Stimulated activated memory B cell treated with anti-CD40 and anti-IgM and Interleukin-4, amounts not matched to agents 10 μg/mL and 1 μg/mL and 100 μg/mL, for 72 hours (primary cell): ENCODE measurements at regions not wholly inside any gene's neighbourhood (a gene's known extent, or its start where the extent isn't known, plus 50 kb on each side); places are given as distances from the start of the nearest gene placed in this dataset.
"Not testable (repeated sequence)": the region's sequence is repeated elsewhere in the genome, so short reads cannot be mapped to it uniquely, and the experiment has no call there.

ENCODE experiments used
- ATAC-seq: fragments of 150-1000 bp; cut with Tn5 transposase; 2 replicates; pipeline ENCODE4 v1.10.0; 2021
- H3K27ac Mint-ChIP-seq: one replicate; pipeline ENCODE4 v1.8.0; 2022; ENCODE audit warnings: mild to moderate bottlenecking, mixed read lengths
- H3K27me3 Mint-ChIP-seq: one replicate; pipeline ENCODE4 v1.8.0; 2022; ENCODE audit warnings: mixed read lengths
- H3K36me3 Mint-ChIP-seq: one replicate; pipeline ENCODE4 v1.8.0; 2022; ENCODE audit warnings: mixed read lengths
- H3K4me1 Mint-ChIP-seq: one replicate; pipeline ENCODE4 v1.8.0; 2022; ENCODE audit warnings: mixed read lengths
- H3K4me3 Mint-ChIP-seq: one replicate; pipeline ENCODE4 v1.8.0; 2022; ENCODE audit warnings: mild to moderate bottlenecking, moderate library complexity, mixed read lengths
- H3K9me3 Mint-ChIP-seq: one replicate; pipeline ENCODE4 v1.8.0; 2022; ENCODE audit warnings: mixed read lengths

- Mint-ChIP-seq H3K27me3 (peaks cover 36% of the 10 kb centered on the region), H3K36me3 (peaks cover 10% of the 10 kb centered on the region), H3K27ac (no peak overlapping the region), H3K9me3 (peaks cover 14% of the 10 kb centered on the region), H3K4me1 (peaks cover 8% of the 10 kb centered on the region), H3K4me3 (no peak overlapping the region)
- ATAC-seq: no peak
Measured at GRCh38 chr16:10232757-10233156, 50.5 kb upstream of the GRIN2A start.

GRCh38 chr16:10239640-10240039, 57.4 kb upstream of the GRIN2A start:
- Mint-ChIP-seq H3K4me1 (peaks cover 12% of the 10 kb centered on the region), H3K4me3 (no peak overlapping the region), H3K36me3 (no peaks in the 10 kb centered on the region), H3K27me3 (peaks cover 14% of the 10 kb centered on the region), H3K9me3 (no peaks in the 10 kb centered on the region), H3K27ac (no peak overlapping the region)
- ATAC-seq: no peak

GRCh38 chr16:10240854-10241613, 58.8 kb upstream of the GRIN2A start:
- Mint-ChIP-seq H3K4me1 (peaks cover 12% of the 10 kb centered on the region), H3K27ac (no peak overlapping the region), H3K27me3 (peaks cover 14% of the 10 kb centered on the region), H3K4me3 (no peak overlapping the region), H3K36me3 (no peaks in the 10 kb centered on the region), H3K9me3 (no peaks in the 10 kb centered on the region)
- no peak for ATAC-seq

- Mint-ChIP-seq H3K4me3 (no peak overlapping the region), H3K27me3 (peaks cover 14% of the 10 kb centered on the region), H3K9me3 (no peaks in the 10 kb centered on the region), H3K4me1 (peaks cover 12% of the 10 kb centered on the region), H3K27ac (no peak overlapping the region), H3K36me3 (no peaks in the 10 kb centered on the region)
- no peak for ATAC-seq
Measured at GRCh38 chr16:10242097-10242496, 59.9 kb upstream of the GRIN2A start.

- H3K36me3 Mint-ChIP-seq: no peaks in the 10 kb centered on the region
- H3K27ac Mint-ChIP-seq: no peak overlapping the region
- H3K4me3 Mint-ChIP-seq: no peak overlapping the region
- peaks cover 14% of the 10 kb centered on the region for H3K27me3 Mint-ChIP-seq
- peak; percentile 78 for ATAC-seq
- no peaks in the 10 kb centered on the region for H3K9me3 Mint-ChIP-seq
- peaks cover 12% of the 10 kb centered on the region for H3K4me1 Mint-ChIP-seq
Measured at GRCh38 chr16:10242916-10243315, 60.7 kb upstream of the GRIN2A start.

DNA sequence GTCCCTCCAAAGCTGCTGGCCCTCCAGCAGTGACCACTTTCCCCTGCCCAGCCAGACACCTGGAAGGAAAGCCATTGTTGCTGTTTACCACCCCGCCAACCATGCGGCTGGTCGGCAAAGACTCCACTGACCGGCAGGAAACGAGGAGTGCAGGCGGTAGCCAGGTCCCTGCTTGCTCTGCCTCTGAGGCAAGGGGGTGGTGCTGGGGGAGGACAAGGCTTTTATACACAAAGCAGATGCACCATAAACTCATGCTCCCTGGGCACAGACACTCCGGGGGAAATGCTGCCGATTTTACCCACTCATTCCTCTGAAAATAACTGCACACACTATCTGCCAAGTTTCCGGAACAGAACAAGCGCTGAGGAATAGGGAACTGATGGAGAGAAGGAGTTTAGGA, 62.8 kb upstream of the GRIN2A start:
- Mint-ChIP-seq H3K36me3 (no peaks in the 10 kb centered on the region), H3K9me3 (no peaks in the 10 kb centered on the region), H3K27me3 (no peaks in the 10 kb centered on the region), H3K27ac (no peak overlapping the region), H3K4me3 (no peak overlapping the region), H3K4me1 (peaks cover 15% of the 10 kb centered on the region)
- ATAC-seq: no peak

DNA sequence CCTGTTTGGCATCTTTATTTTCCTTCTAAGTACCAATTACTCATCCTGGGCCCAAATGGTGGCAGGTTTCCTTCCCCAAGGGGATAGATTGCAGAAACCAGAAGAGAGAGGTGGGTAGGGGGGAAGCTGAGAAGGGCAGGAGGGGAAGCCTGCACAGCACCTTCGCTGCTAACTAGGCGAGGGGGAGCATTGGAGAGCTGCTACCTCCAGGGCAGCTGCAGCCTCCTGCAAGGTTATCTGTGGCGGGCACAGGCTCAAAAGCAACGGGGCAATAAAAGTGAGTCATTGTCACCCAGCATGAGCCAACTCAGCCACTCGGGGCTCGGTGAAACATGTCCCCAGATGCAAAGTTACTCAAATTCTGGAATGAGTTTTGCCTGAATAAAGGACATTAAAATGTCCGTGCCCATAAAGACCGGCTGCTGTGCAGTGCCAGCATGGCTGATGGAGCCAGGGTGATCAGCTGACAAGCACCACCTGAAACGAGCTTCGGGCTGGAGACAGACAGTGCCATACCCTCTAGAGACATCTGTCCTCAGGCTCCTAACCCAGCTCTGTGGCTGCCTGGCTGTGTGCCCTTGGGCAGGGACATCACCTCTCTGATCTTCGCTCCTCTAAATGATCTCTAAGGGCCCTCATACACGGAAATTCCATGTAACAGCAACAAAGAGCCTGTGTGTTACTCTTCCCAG, 68.1 kb upstream of the GRIN2A start:
- H3K9me3 Mint-ChIP-seq: no peaks in the 10 kb centered on the region
- peaks cover 16% of the 10 kb centered on the region for H3K27me3 Mint-ChIP-seq
- peak; percentile 72 for ATAC-seq
- peaks cover 10% of the 10 kb centered on the region for H3K4me1 Mint-ChIP-seq
- H3K4me3 Mint-ChIP-seq: no peak overlapping the region
- H3K27ac Mint-ChIP-seq: no peak overlapping the region
- no peaks in the 10 kb centered on the region for H3K36me3 Mint-ChIP-seq

GRCh38 chr16:10252155-10252554, 69.9 kb upstream of the GRIN2A start:
- ATAC-seq: no peak
- no peak overlapping the region for H3K27ac Mint-ChIP-seq
- peaks cover 24% of the 10 kb centered on the region for H3K27me3 Mint-ChIP-seq
- no peak overlapping the region for H3K4me3 Mint-ChIP-seq
- H3K4me1 Mint-ChIP-seq: peaks cover 28% of the 10 kb centered on the region
- no peaks in the 10 kb centered on the region for H3K36me3 Mint-ChIP-seq
- no peaks in the 10 kb centered on the region for H3K9me3 Mint-ChIP-seq

GRCh38 chr16:10253409-10253808, 71.2 kb upstream of the GRIN2A start:
- ATAC-seq: no peak
- H3K4me3 Mint-ChIP-seq: no peak overlapping the region
- no peaks in the 10 kb centered on the region for H3K9me3 Mint-ChIP-seq
- peaks cover 24% of the 10 kb centered on the region for H3K27me3 Mint-ChIP-seq
- H3K4me1 Mint-ChIP-seq: peaks cover 34% of the 10 kb centered on the region
- no peaks in the 10 kb centered on the region for H3K36me3 Mint-ChIP-seq
- no peak overlapping the region for H3K27ac Mint-ChIP-seq

GRCh38 chr16:10255728-10256127, 73.5 kb upstream of the GRIN2A start:
- H3K27ac Mint-ChIP-seq: peak overlapping the region; percentile 22
- H3K36me3 Mint-ChIP-seq: no peaks in the 10 kb centered on the region
- H3K9me3 Mint-ChIP-seq: no peaks in the 10 kb centered on the region
- peaks cover 24% of the 10 kb centered on the region for H3K27me3 Mint-ChIP-seq
- no peak overlapping the region for H3K4me3 Mint-ChIP-seq
- peaks cover 43% of the 10 kb centered on the region for H3K4me1 Mint-ChIP-seq
- ATAC-seq: no peak

DNA sequence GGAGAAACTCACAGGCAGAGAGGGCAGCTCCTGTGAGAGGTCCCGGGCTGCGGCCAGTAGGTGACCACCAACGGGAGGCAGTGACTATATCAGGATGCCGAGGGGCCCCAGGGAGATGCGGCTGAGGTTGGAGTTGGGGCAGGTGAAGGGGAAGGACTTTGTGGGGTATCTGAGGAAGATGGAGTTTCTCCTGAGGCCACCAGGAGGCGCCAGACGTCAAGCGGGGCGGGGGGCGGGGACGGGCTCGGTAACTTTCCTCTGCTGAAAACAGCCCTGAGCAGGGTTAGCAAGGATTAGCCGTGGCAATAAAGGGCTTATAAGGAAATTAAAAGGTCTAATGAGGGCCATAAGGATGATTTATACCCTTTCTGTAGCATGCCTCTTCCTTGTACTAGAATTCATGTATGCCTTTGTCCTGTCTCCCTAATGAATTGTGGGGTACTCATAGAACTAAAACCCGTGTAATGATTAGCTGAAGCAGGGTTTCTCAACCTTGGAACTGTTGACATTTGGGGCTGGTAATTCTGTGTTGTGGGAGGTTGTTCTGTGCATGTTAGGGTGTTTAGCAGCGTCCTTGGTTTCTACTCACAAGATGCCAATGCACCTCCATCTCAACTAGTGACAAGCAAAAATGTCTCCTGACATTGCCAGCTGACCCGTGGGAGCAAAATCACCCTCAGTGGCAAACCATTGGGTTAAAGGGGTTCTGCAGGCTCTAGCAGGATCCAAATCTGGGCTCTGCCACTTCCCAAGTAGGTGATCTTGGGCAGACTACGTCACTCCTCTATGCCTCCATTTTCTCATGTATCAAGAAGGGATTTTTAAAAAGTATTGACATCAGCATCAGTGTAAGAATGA, 74.8 kb upstream of the GRIN2A start:
- peak; percentile 81 for ATAC-seq
- Mint-ChIP-seq H3K36me3 (no peaks in the 10 kb centered on the region), H3K4me3 (peak overlapping the region; percentile 43), H3K9me3 (no peaks in the 10 kb centered on the region), H3K4me1 (peaks cover 47% of the 10 kb centered on the region), H3K27me3 (peaks cover 17% of the 10 kb centered on the region), H3K27ac (peak overlapping the region; percentile 22)

DNA sequence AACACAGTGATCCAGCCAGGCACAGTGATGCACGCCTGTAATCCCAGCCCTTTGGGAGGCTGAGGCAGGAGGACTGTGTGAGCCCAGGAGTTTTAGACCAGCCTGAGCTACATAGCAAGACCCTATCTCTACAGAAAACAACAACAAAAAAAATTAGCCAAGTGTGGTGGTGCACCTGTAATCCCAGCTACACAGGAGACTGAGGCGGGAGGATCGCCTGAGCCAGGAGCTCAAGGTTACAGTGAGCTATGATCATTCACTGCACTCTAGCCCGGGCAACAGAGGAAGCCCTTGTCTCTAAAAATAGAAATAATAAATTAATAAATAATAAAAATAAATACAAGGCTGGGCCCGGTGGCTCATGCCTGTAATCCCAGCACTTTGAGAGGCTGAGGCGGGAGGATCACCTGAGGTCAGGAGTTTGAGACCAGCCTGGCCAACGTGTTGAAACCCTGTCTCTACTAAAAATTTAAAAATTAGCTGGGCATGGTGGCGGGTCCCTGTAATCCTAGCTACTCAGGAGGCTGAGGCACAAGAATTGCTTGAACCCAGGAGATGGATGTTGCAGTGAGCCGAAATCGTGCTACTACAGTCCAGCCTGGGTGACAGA, 75.5 kb upstream of the GRIN2A start:
- ATAC-seq, H3K4me3 Mint-ChIP-seq, H3K9me3 Mint-ChIP-seq, H3K36me3 Mint-ChIP-seq, H3K27me3 Mint-ChIP-seq: not testable (repeated sequence)
- peaks cover 47% of the 10 kb centered on the region for H3K4me1 Mint-ChIP-seq
- H3K27ac Mint-ChIP-seq: peak overlapping the region; percentile 22

DNA sequence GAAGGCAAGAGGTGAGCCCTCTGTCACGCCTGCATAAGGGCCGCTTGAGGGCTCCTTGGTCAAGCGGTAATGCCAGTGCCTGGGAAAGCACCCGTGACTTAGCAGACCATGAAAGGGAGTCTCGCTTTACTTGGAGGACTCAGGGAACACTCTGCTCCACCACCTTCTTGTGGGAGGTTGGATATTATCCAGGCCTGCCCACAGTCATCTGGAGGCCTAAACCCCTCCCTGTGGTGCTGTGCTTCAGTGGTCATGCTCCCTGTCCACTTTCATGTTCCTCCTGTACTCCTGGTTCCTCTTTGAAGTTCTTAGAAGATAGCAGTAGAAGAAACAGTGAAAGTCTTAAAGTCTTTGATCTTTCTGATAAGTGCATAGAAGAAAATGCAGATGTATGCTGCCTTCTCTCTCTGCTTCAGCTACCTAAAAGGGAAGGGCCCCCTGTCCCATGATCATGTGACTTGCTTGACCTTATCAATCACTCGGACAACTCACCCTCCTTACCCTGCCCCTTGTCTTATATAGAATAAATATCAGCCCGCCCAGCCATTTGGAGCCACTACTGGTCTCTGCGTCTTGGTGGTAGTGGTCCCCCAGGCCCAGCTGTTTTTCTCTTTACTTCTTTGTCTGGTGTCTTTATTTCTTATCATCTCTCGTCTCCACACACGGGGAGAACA, 76.8 kb upstream of the GRIN2A start:
- not testable (repeated sequence) for H3K9me3 Mint-ChIP-seq, H3K36me3 Mint-ChIP-seq, H3K27me3 Mint-ChIP-seq, ATAC-seq
- peaks cover 47% of the 10 kb centered on the region for H3K4me1 Mint-ChIP-seq
- peak overlapping the region; percentile 7 for H3K4me3 Mint-ChIP-seq
- H3K27ac Mint-ChIP-seq: peak overlapping the region; percentile 84

GRCh38 chr16:10261077-10261476, 78.8 kb upstream of the GRIN2A start:
- ATAC-seq: no peak

More at GRCh38 chr16:10261077-10261476, 78.8 kb upstream of the GRIN2A start:
- Mint-ChIP-seq H3K36me3 (no peaks in the 10 kb centered on the region), H3K27me3 (no peaks in the 10 kb centered on the region), H3K9me3 (no peaks in the 10 kb centered on the region), H3K27ac (peak overlapping the region; percentile 84), H3K4me1 (peaks cover 39% of the 10 kb centered on the region), H3K4me3 (no peak overlapping the region)
